Duodenal mucosa (tissue), 2 donors: ENCODE measurements at regions not wholly inside any gene's neighbourhood (a gene's known extent, or its start where the extent isn't known, plus 50 kb on each side); places are given as distances from the start of the nearest gene placed in this dataset.
"Not testable (repeated sequence)": the region's sequence is repeated elsewhere in the genome, so short reads cannot be mapped to it uniquely, and the experiment has no call there.

Source experiments
- H3K27ac ChIP-seq: one replicate; pipeline ENCODE4 v1.7.0; 2013; ENCODE audit warnings: low read depth, low read length
- H3K27me3 ChIP-seq, 2 donors: one replicate each; pipeline ENCODE4 v1.7.0; 2013; ENCODE audit warnings: low read length in 2 of 2, control low read depth in 1 of 2; ENCODE audit not compliant: insufficient read depth in 2 of 2, control insufficient read depth in 1 of 2
- H3K36me3 ChIP-seq, 2 donors: one replicate each; pipeline ENCODE4 v1.7.0; 2013; ENCODE audit warnings: low read length in 2 of 2, control low read depth in 1 of 2; ENCODE audit not compliant: insufficient read depth in 2 of 2, control insufficient read depth in 1 of 2
- H3K4me1 ChIP-seq, 2 donors: one replicate each; pipeline ENCODE4 v1.7.0; 2013; ENCODE audit warnings: low read length in 2 of 2, control low read depth in 1 of 2; ENCODE audit not compliant: insufficient read depth in 2 of 2, control insufficient read depth in 1 of 2
- H3K4me3 ChIP-seq, 2 donors: one replicate each; pipeline ENCODE4 v1.7.0; 2013; ENCODE audit warnings: low read length in 2 of 2, low read depth in 1 of 2
- H3K9ac ChIP-seq, 2 donors: one replicate each; pipeline ENCODE4 v1.7.0; 2013; ENCODE audit warnings: low read length in 2 of 2, low read depth in 1 of 2
- H3K9me3 ChIP-seq, 2 donors: one replicate each; pipeline ENCODE4 v1.7.0; 2013; ENCODE audit warnings: low read length in 2 of 2, control low read depth in 1 of 2; ENCODE audit not compliant: control insufficient read depth in 1 of 2

DNA sequence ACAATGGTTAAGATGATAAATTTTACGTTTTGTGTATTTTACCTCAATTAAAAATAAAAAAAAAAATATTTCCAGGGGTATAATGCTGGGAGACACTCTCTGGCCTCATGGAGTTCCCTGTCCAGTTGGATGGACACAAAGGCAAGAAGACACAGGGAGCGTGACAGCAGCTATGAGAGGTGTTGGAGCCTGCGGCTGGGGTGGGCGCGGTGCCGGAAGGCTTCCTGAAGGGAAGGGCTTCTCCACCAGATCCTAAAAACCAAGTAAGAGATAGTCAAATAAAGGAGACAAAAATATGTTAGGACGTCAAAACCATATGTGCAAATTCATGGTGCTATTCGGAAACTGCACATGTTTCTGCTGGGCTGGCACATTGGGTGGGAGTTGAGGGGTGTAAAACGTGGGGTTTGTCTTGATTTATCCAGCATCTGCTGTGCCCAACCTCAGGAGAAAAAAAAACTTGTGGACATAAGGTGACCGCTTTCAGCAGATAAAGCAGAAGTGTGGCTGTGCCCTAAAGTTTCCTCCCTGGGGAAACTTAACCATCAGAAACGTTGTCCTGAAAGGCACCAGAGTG is 467.6 kb downstream of the RNF144A start:
- H3K4me3 ChIP-seq, result no peak overlapping the region
- H3K4me1 ChIP-seq, result no peaks in the 10 kb centered on the region
- H3K27ac ChIP-seq, result no peak overlapping the region
- no peaks in the 10 kb centered on the region for H3K27me3 ChIP-seq
- no peaks in the 10 kb centered on the region for H3K9me3 ChIP-seq
- no peaks in the 10 kb centered on the region for H3K36me3 ChIP-seq
- no peak overlapping the region for H3K9ac ChIP-seq

DNA sequence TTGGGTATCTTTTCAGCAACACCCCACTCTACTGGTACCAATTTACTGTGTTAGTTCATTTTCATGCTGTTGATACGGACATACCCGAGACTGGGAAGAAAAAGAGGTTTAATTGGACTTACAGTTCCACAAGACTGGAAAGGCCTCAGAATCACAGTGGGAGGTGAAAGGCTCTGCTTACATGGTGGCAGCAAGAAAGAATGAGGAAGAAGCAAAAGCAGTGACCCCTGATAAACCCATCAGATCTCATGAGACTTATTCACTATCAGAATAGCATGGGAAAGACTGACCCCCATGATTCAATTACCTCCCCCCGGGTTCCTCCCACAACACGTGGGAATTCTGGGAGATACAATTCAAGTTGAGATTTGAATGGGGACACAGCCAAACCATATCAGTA is 473.1 kb downstream of the RNF144A start:
- not testable (repeated sequence) for H3K9me3 ChIP-seq, H3K9ac ChIP-seq, H3K36me3 ChIP-seq, H3K27me3 ChIP-seq, H3K27ac ChIP-seq, H3K4me3 ChIP-seq, H3K4me1 ChIP-seq

DNA sequence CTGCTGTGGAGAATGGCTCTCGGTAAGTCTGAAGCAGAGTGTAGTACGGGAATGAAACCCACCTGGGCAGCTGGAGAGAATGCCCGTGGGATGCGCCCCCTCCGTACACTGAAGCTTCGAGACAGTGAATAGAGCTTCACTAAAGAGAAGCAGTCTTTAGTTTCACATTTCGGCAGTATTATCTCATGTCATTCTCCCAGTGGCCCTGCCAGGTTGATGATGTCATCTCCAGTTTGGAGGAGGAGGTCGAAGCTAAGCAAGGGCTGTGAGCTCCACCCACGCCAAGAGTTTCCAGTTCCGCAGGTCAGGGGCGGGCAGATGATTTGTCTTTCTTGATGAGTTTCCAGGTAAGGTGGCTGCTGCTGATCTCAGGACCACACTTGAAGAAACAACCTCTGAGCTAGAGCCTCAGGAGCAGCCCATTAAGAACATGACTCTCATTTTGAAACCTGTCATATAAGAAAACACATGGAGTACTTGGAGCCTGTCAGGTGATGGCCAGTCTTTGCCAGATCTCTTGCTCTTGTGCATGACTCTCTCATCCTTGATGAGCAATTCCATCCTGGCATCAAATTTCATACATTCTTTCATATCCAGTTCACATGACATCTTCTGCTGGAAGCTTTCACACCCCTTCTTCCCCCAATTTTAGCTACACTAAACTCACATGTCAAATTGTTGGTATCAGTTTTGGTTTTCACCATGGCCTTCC is 475.0 kb downstream of the RNF144A start:
- Histone ChIP-seq H3K9me3 (no peaks in the 10 kb centered on the region), H3K27me3 (no peaks in the 10 kb centered on the region), H3K4me1 (no peaks in the 10 kb centered on the region), H3K27ac (no peak overlapping the region), H3K4me3 (no peak overlapping the region), H3K36me3 (no peaks in the 10 kb centered on the region), H3K9ac (no peak overlapping the region)

DNA sequence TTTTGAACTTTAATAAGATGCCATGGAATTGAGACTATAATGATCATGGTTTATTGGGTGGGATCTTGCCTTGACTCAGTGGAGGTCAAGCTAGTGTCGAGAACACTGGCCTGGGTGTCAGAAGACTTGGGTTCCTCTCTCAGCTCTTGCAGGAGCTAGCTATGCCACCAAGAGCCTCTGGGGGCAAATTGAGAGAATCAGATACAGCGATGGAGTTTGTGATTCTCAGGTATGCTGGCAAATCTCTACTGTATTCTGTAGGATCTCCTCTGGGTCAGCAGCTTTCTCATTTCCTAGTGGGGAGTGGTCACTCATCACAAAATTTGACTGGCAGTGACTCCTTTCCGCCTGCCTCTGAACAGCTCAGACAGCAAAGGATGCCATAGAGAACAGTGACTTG is 477.0 kb downstream of the RNF144A start:
- no peak overlapping the region for H3K4me3 ChIP-seq
- no peaks in the 10 kb centered on the region for H3K9me3 ChIP-seq
- no peak overlapping the region for H3K9ac ChIP-seq
- H3K27me3 ChIP-seq, result no peaks in the 10 kb centered on the region
- H3K36me3 ChIP-seq, result no peaks in the 10 kb centered on the region
- no peak overlapping the region for H3K27ac ChIP-seq
- no peaks in the 10 kb centered on the region for H3K4me1 ChIP-seq

GRCh38 chr2:7400628-7401027 is 483.4 kb downstream of the RNF144A start:
- no peaks in the 10 kb centered on the region for H3K36me3 ChIP-seq
- no peaks in the 10 kb centered on the region for H3K9me3 ChIP-seq
- no peaks in the 10 kb centered on the region for H3K4me1 ChIP-seq
- H3K27me3 ChIP-seq, result peaks cover 0 to 4% of the 10 kb centered on the region in 2 donors
- H3K4me3 ChIP-seq, result no peak overlapping the region
- H3K27ac ChIP-seq, result no peak overlapping the region
- H3K9ac ChIP-seq, result no peak overlapping the region

- Histone ChIP-seq H3K4me3 (no peak overlapping the region), H3K27ac (no peak overlapping the region), H3K9me3 (no peaks in the 10 kb centered on the region), H3K27me3 (peaks cover 0 to 4% of the 10 kb centered on the region in 2 donors), H3K4me1 (no peaks in the 10 kb centered on the region), H3K36me3 (no peaks in the 10 kb centered on the region), H3K9ac (no peak overlapping the region)
Measured at GRCh38 chr2:7403092-7403775, 486.0 kb downstream of the RNF144A start.

DNA sequence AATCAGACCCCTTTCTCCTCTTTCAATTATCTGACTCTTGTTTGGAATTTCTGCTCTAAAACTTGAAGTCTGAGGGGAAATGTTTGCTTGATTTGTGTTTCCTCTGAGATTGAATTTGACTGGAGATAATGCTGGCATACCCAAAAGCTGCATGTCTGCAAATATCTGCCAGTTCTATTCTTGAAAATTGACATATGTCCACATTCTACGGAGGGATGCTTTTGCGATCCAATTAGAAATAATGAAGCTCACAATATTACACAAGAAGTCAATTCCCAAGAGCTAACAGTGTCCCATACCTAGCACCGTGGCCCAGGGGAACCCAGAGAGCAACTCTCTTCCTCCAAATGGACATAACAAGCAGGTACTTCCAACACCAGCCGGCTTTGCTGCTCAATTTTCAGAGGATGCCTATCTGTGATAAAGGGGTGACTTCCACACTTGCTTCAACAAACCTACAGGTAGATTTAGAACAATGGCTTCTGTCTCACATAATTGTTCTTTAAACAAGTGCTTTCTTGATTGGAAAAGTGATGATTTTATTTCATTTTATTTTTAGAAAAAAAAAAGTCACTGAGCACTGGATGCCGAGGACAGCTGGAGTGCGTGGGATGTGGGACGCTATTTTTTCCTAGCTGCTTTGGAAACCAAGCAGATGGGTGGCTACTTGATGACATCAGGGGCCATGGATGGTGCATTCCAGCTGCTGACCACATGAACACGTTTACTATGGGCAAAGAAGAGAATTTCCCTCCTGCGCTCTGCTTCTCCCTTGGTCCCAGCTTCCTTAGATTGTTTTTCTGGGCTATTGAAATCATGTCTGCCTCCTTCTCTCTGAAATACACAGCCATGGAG is 488.9 kb downstream of the RNF144A start:
- Histone ChIP-seq H3K27ac (no peak overlapping the region), H3K9ac (no peak overlapping the region)

GRCh38 chr2:7407001-7407400 is 489.8 kb downstream of the RNF144A start:
- no peaks in the 10 kb centered on the region for H3K9me3 ChIP-seq

More for the DNA sequence above, 488.9 kb downstream of the RNF144A start:
- Histone ChIP-seq H3K9me3 (no peaks in the 10 kb centered on the region), H3K4me1 (no peaks in the 10 kb centered on the region), H3K4me3 (no peak overlapping the region), H3K27me3 (peaks cover 4% of the 10 kb centered on the region in 2 donors), H3K36me3 (no peaks in the 10 kb centered on the region)

DNA sequence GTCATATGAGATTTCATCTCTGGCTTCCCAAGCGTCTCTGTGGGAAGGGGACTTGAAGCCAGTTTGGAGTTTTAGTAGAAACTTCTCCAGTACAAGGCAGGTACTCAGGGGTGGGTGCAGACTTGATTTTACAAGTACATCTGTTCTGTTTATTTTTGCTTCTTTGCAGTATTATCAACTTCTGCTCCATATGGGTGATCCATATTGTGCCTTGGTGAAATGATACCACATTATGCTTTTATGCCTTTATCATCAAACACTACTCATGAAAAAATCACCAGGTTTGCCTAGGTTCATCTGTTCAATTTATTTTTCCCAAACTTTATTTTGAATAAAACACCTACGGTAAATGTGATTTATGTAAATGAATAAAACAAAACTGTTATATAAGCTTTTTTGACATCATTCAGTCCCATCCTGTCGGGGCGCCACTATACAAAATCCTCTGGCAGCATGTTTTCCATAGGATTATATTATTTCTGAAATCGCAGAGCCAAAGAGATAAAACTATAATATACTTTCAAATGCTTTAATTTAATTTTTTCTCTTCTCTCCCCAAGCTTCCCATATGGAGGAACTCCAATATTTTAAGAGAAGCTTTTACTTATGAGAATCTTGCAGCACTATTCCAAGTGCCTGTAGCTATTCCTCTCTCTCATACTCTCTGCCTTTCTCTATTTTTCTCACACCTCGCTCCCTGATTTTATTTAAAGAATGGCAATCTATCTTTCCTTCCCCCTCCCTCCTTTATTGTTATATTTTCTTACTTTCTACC is 490.9 kb downstream of the RNF144A start:
- Histone ChIP-seq H3K27me3 (peaks cover under 1 to 4% of the 10 kb centered on the region in 2 donors), H3K9ac (no peak overlapping the region), H3K4me1 (no peaks in the 10 kb centered on the region), H3K36me3 (no peaks in the 10 kb centered on the region), H3K9me3 (no peaks in the 10 kb centered on the region), H3K4me3 (no peak overlapping the region), H3K27ac (no peak overlapping the region)

More at GRCh38 chr2:7407001-7407400, 489.8 kb downstream of the RNF144A start:
- no peak overlapping the region for H3K9ac ChIP-seq
- H3K4me1 ChIP-seq, result no peaks in the 10 kb centered on the region
- no peak overlapping the region for H3K4me3 ChIP-seq
- peaks cover 4% of the 10 kb centered on the region in 2 donors for H3K27me3 ChIP-seq
- no peaks in the 10 kb centered on the region for H3K36me3 ChIP-seq
- H3K27ac ChIP-seq, result no peak overlapping the region
